Heart left ventricle (tissue), 13 donors: ENCODE measurements at regions not wholly inside any gene's neighbourhood (a gene's known extent, or its start where the extent isn't known, plus 50 kb on each side); places are given as distances from the start of the nearest gene placed in this dataset.

Source experiments
- POLR2A ChIP-seq, 2 donors: fragments of 450-650 bp; IDR thresholded peaks; one replicate each; pipeline ENCODE4 v1.6.1; 2017; ENCODE audit warnings: antibody characterized with exemption in 2 of 2, mild to moderate bottlenecking in 2 of 2, moderate library complexity in 2 of 2
- TF ChIP-seq, protein P1 (sequence below), 12 donors: fragments of 200-600 bp; sonication (generic) in 4 of 12; IDR thresholded peaks; one replicate each; pipeline versions ENCODE4 v1.5.0 to v1.8.0; 2018 to 2022; ENCODE audit warnings: antibody characterized with exemption in 12 of 12, mild to moderate bottlenecking in 5 of 12
- donor health status: ischemic (EF 13 %, LVEDD 7.1; RV severe dilation, severe dysfunction).
- donor health status: DM: no; HTN: yes; CAD: no.
- donor health status: DM: no; HTN: no; CAD: no.
- donor health status: ischemic (EF 25% LVEDD 6.9; RV normal size, moderate dysfunction).
- donor health status: ischemic (EF 25% LVEDD 5.7; RV mildly dilated, moderate dysfunction).
- donor health status: ischemic (EF 35%, LVEDD 5.7; RV mildly dilated, moderate dysfunction).
- donor health status: nonischemic (EF 11% LVEDD 7.7; RV severe dilation, severe dysfunction).
- donor health status: DM: yes; HTN: yes; CAD: no.
- donor health status: PGD.
- donor health status: ischemic (EF 29% LVEDD 5.4; RV normal size, mild dysfunction).
- donor health status: nonischemic (EF 23%, LVEDD 6.1; RV moderate dilation, normal function).

DNA sequence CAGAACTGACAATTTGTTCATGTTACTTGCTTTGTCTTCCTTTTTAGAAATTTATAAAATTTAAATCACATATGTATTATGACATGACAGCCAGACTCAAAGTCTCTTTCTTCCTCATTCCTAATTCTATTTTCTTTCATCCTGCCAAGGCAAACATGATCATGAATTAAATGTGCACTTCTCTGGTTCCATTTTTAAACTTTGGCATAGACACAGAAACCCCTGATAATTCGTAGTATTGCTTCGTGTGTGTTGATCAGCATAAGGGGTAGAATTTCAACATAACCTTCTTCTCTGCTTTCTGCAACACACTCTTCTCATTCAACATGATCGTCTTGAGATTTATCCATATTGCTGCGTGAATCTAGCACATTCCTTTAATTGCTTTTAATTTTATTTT is 156.5 kb downstream of the AIPL1 start:
- TF ChIP-seq, protein P1, sequence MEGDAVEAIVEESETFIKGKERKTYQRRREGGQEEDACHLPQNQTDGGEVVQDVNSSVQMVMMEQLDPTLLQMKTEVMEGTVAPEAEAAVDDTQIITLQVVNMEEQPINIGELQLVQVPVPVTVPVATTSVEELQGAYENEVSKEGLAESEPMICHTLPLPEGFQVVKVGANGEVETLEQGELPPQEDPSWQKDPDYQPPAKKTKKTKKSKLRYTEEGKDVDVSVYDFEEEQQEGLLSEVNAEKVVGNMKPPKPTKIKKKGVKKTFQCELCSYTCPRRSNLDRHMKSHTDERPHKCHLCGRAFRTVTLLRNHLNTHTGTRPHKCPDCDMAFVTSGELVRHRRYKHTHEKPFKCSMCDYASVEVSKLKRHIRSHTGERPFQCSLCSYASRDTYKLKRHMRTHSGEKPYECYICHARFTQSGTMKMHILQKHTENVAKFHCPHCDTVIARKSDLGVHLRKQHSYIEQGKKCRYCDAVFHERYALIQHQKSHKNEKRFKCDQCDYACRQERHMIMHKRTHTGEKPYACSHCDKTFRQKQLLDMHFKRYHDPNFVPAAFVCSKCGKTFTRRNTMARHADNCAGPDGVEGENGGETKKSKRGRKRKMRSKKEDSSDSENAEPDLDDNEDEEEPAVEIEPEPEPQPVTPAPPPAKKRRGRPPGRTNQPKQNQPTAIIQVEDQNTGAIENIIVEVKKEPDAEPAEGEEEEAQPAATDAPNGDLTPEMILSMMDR (IDR thresholded peaks at IDR 0.05), result no peak
- TF ChIP-seq POLR2A (IDR thresholded peaks at IDR 0.05), result no peak
